NCI-H748 (cell line): ENCODE measurements at regions not wholly inside any gene's neighbourhood (a gene's known extent, or its start where the extent isn't known, plus 50 kb on each side); places are given as distances from the start of the nearest gene placed in this dataset.

ENCODE experiments used
- DNase-seq: peaks from one replicate; lab custom pipeline; 2025; ENCODE audit not compliant: unreplicated experiment; lab: John Stamatoyannopoulos, UW

DNA sequence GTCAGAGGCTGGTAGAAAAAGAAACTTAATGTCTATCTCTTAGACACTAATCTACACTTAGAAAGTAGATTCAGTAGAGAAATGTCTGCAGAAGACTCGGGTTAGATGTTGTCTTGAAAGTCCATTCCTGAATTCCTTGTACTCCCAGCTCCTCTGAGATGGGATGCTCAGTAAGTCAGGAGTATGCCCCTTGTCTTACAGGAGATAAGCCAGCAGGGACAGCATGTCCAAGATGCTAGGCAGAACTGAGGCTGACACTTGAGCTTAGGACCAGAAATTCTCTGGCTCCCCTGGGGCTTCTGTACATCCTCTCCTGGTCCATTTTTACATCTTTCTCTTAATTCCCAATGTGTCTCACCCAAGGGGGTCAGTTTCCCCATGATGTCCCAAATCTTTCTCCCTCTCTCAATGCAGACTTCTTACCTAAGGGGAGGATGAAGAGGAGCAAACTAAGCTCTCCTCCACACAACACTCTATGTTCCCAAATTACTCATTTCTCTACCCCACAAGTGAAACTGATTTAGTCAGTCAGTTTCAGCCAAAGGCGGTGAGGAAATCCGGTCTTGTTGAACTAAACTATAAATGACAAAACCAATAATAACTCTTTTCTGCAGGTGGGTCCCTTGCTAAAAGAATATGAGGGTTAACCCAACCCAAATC is 558.2 kb upstream of the DIPK2B start:
- DNase-seq: no peak

DNA sequence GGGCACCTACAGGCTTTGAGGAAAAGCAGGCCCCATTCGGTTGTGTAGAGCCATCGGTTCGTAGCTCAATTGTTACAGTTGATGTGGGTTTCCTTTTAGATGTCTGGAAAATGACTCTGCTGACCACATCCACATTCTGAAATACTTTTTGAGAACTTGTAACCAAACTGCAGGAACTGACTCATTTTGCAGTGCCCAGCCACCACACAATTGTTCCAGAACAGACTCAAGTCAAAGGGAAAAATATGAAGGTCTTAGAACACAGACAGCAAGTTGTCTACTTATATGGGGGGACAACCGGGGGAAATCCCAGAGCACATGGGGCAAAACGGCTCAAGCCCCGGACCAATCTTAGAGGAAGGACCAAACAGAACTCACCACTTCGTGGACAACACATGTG is 557.6 kb upstream of the DIPK2B start:
- DNase-seq: no peak

DNA sequence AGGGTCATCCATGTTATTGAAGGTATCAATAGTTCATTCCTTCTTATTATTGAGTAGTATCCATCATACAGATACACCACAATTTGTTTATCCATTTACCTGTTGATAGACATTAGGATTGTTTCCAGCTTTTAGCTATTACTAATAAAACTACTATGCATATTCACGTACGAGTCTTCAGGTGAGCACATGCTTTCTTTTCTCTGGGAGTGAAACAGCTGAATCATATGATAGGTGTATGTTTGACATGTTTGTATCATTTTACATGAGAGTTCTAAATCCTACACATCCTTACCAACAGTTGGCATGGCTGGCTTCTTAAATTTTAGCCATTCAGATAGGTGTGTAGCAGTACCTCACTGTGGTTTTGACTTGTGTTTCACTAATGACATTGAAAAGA is 556.6 kb upstream of the DIPK2B start:
- no peak for DNase-seq

DNA sequence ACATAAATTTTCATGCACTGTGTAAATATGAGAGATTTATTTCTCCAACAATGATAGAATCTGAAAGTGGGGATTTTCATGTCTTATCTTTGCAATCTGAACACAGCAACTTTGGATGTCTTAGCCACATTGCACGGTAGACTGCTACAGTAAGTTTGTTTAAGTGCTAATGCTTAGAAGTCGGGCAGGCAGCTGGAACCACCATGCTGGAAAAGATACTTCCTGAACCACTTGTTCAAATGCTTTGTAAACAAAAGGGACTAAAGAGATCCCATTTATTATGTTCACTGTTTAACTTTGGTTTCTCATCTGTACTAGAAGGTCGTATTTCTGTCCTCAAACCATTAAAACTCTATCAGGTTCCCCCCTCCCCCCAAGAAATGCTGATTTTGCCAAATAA is 555.9 kb upstream of the DIPK2B start:
- peak; percentile 75 for DNase-seq

DNA sequence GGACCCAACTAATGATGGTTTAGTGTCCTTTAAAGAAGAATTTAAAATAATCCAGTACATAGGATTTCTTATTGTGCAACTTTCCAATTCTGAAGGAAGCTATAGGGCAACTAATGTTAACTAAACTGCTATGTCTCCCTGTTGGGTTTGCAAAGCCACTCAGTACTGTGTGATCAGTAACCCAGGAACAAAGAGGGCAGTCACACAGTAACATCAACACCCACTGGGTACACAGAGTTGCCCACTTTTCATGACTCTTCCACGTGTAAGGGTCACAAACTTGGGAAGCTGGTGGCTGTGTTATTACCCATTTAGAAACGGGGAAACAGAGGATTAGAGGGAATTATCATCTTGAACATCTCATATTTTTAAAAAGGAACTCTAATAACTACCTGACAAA is 555.0 kb upstream of the DIPK2B start:
- DNase-seq: no peak

DNA sequence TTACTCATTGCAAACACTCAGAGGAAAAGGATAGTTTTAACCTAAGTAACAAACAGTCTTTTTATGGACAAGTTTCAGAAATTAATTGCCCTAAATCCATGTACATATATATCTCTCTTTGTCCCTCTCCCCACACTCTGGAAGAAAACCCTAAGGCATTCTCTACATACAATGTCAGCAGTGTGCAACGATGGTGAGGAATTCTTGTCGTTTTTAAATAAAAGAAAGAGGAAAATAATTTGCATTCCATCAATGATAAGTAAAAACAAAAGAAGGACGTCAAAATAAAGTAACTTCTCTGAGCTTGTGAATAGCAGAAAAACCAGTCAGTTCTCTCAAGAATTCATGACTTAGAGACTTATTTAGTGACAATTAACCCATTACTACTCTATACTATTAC is 550.5 kb upstream of the DIPK2B start:
- DNase-seq: no peak

DNA sequence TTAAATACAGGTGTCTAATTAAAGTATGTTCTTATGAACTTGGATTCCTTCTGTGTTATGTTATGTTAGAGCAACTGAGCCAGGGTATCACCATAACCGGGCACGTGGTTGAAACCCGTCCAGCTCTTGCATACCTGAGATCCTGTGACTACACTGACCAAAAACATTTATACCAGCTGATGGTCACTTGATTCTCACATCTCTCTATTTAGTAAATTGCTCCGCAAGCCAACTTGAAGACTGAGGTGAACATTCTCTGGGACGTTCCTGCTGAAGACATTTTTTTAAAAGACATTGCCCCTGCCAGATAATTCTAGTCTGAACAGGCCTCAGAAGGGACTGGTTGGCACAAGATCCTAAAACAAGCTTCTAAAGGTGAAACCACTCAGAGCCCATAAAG is 550.0 kb upstream of the DIPK2B start:
- no peak for DNase-seq

DNA sequence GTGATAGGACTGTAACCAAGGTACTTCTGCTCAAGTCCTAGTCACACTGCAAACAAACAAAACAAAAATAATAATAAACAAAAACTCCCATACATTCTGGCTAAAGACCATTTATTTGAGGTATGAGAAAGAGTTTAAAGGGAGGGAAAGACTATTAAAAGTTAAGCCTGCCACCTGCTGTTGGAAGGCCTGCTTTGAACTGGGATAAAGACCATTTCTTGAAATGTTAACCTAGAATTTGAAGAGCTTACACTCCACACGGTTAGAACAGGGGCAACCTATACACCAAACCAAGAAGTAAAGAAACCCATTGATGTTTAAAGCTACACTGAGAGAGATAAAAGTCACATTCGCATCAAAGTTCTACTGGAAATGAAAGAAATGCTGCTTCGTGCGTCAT is 548.7 kb upstream of the DIPK2B start:
- no peak for DNase-seq

DNA sequence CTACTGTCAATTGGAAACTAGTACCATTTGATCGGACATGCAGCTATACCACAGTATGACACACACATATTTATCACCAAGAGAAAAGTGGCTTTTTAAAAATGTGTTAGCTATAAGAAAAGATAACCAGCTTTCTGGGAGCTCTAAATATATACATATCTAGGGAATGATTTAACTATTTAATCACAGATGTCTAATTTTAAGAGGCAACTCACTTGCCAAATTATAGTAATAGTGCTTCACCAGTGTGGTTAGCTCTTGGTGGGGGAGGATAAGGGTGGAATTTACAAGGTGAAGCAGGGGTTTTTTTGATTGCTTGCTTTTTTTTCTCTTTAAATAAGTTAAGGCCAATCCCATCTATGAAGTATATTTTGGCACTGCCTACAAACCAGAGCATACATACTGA is 547.7 kb upstream of the DIPK2B start:
- no peak for DNase-seq

DNA sequence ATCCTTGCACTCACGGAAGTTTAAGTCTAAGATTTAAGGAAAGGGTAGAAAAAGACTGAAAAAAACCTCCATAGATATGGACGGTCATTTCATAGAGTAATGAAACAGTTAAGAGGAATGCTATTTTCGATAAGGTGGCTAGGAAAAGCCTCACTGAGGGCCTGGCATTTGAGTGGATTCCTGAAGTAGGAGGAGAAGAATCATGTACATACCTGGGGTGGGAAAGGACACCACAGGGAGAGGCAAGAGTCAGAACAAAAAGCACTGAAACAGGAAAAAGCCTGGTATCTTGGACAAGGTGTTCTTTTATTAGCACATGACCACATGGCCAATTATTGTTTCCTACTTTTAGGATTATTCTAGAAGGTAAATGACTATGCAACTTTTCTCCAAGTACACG is 547.2 kb upstream of the DIPK2B start:
- no peak for DNase-seq

DNA sequence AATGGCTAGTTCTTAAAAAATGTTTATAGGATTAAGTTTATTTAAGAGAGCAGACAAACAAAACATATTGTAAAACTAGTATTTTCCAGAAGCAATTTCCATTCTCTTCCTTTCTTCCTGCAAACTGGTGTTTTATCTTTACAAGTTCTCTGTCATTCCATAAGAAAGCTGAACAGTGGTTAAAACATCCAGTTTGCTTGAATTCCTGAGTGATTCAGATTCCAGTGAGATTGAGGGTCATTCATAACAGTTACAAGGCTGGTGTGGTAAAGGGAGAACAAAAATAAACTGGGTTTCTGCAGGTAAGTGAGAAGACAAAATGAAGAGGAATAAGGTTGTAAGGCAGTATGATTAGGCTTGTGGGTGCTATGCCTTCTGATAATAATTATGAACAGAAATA is 544.8 kb upstream of the DIPK2B start:
- DNase-seq: no peak

DNA sequence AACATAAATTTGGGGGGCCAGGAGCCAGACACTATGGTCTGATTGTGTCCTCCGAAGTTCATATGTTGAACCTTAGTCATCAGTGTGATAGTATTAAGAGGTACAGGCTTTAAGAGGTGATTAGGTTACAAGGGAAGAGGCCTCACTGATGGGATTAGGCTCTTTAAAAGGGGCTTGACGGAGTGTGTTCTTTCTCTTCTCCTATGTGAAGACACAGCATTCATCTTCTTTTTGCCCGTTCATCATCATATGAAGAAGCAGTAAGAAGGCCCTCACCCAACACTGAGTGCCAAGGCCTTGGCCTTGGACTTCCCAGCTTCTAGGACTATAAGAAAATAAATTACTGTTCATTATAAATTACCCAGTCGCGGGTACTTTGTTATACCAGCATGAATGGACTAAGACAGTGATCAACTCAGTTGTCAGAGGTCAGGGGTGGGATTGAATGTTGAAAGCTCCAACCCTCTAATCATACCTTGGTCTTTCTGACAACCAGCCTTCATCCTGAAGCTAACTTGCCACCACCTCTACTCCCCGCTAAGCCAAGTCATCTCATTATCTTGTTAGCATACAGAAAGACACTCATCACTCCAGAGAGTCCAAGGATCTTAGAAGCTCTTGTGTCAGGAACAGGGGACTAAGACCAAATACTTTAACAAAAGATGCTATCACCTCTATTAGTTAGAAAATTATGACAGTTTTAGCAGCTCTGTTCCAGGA is 543.4 kb upstream of the DIPK2B start:
- no peak for DNase-seq

DNA sequence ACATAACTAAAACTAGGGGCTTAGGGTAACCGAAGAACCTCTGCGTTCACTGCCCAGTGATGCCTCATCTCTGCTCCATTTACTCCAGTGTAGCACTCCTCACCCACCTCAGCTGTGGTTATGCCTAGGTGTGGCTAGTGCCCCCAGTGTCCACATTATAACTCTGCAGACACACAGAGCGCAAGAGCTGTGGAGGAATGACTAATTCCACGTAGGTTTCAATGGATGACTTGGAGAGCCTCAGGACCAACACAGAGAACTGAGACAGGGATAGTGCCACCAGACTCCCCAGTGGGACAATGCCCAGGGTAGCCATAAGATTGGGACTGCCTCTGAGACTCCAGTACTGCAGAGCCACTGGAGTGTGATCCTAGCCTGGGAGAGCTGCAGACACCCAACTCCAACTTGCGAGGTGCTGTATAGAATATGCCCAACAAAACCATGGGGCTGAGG is 542.4 kb upstream of the DIPK2B start:
- DNase-seq: no peak

DNA sequence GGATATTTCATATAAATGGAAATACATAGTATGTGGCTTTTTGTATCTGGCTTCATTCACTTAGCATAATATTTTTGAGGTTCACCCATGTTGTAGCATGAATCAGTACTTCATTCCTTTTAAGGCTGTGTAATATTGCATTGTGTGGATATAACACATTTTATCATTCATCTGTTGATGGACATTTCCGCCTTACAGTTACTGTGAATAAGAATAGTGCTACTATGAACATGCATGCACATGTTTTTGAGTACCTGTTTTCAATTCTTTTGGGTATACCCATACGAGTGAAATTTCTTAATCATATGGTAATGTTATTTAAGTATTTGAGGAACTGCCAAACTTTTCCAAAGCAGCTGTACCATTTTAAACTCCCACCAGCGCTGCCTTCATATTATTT is 539.6 kb upstream of the DIPK2B start:
- no peak for DNase-seq

DNA sequence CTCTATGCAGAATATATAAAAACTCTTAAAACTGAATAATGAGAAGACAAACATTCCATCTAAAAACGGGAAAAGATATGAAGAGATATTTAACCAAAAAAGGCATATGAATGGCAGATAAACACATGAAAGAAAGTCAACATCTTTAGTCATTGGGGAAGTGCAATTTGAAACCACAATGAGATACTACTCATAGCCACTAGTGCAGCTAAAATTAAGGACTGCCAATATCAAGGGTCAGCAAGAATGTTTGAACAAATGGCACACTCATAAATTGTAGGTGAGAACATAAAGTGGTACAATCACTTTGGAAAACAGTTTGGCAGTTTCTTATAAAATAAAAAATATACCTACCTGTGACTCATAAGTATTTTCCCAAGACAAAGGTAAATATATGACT is 534.9 kb upstream of the DIPK2B start:
- peak; percentile 2 for DNase-seq

DNA sequence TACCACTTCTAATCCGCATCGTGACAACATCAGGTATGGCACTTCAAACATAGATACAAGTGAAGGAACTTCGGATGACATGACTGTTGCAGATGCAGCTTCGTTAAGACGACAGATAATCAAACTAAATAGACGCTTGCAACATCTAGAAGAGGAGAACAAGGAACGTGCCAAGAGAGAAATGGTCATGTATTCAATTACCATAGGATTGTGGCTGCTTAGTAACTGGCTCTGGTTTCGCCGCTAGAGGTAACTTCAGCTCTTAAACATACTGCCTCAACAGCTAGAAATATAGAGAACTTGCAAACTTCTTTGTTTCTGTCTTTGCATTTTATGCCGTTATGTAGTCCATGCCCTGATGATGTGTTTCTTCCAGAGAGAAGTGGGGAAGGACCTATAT is 530.8 kb upstream of the DIPK2B start:
- DNase-seq: no peak

DNA sequence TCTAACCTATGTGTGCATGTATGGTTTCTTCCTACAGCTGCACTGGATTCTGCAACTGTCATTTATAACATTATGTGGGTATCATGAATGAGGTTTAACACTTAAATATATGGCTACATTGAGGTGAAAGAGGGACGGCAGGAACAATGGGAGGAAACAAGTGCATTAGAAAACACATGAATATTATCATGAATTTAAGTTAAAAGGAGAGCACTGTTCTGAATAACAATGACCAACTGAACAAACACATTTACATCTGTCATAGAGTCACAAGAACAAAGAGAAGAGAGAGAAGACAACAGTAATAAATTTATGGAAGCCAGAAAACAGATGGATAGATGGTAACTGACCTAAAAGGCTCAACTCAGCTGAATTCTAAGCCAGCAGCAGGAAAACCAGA is 527.1 kb upstream of the DIPK2B start:
- no peak for DNase-seq

DNA sequence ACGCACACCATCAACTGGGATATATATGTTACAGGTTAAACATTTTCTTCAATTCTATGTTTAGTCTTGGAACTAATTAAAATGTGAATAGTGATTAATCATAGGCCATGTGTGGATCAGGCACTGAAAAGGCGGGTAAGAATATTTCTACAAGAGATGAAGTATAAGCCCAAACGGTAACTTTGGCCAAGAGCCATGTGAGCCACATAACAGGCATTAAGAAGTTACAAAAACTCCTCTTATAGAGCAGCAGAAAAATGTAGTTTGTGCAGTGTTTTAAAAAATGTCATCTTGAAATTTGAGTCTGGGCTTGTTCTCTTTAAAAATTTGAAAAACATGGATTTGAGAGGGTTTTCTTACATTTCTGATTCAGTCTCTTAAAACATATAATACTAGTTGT is 521.8 kb upstream of the DIPK2B start:
- DNase-seq: no peak

DNA sequence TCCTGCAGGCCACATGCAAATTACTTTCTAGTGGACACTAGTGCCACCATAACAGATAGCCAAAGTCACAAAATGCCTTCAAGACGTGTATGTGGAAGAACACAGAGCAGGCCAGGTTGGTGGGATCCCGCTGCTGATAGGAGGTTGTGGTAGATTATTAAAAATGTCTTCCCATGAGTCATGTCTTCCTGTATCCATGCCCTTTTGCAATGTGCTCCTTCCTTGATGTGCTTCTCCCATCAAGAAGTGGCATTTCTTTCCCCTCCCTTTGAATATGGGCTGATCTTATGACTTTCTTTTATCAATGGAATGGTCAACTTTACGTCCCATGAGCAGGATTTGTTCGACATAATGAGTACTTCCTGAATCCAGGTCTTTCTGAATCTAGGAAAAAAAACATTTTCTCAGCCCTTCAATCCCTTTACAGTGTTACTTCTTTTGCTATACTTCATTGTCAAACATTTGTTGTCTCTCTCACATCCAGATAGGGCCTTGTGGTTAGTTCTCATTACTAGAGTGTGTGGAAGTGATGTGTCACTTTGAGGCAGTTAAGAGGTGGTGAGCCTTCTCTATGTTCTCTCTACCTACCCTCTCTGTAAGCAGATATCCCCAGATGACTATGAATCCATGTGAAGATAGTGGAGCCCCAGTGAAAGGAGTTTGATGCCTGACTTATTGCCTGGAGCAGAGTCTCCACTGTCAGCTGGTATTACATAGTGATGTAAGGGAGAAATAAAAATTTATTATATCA is 519.2 kb upstream of the DIPK2B start:
- no peak for DNase-seq

DNA sequence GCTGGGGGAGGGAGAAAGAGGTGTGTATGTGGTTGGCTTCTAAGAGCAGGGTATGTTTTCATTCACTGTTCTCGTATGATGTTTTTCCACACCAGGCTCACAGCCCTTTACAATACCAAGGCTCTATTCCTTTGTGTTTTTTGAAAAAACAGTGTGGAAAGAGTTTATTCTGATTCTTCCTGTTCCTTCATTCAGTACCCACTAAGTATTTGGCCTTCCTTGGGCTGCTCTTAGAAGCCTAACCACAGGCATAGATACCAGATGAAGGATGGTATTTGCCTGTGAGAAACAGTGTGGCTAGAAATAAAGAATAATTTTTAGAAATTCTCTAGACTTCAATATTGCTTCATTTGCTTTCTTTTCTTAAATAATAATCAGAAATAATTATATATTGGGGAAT is 518.0 kb upstream of the DIPK2B start:
- no peak for DNase-seq

DNA sequence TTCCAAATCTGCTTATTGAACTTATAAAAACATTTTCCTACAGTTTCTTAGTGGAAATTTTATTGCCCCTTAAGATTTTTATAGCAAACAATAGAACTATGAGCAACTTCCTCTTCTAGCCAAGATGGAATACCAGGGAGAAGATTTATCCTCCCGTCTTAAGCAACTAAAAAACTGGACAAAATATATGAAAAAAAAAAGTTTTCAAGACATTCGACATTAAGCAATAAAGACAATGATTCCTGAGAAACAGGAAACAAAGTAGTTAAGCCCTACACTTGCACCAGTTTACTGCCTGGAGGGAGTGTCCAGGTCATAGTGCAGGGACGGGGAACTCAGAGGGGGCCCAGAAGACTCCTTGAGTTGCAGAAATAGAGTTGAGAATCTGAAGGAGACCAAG is 516.1 kb upstream of the DIPK2B start:
- DNase-seq: no peak

DNA sequence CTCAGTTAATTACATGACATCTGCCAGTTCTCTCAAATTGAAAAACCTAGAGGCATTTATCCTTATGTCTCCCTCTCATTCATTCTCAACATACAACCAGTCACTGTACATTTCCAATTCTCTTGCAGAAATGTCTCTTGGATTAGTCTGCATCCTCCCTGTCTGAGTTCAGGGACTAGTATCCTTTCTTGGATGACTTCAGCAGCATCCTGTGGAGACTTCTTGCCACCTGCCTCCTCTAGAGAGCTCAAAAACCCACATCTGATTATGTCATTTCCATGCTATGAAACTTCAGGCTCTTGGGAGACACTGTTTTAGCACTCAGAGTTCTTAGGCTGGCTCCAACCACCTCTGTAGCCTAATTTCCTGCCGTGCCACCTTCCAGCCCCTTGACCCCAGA is 515.1 kb upstream of the DIPK2B start:
- DNase-seq: no peak
